OCI-LY3 (cell line): ENCODE measurements at regions not wholly inside any gene's neighbourhood (a gene's known extent, or its start where the extent isn't known, plus 50 kb on each side); places are given as distances from the start of the nearest gene placed in this dataset.

Experiments
- EZH2phosphoT487 ChIP-seq: fragments of 200-600 bp; shearing (Covaris generic); IDR thresholded peaks from 2 replicates; pipeline ENCODE4 v1.6.1; 2018; ENCODE audit warnings: antibody characterized with exemption, mixed run types, low read depth
- TF ChIP-seq, protein P1 (sequence below): fragments of 200-600, 300-600 bp; sonication (generic); IDR thresholded peaks from 2 replicates; pipeline ENCODE4 v1.5.1; 2014; ENCODE audit warnings: antibody characterized with exemption, low read length, low read depth

DNA sequence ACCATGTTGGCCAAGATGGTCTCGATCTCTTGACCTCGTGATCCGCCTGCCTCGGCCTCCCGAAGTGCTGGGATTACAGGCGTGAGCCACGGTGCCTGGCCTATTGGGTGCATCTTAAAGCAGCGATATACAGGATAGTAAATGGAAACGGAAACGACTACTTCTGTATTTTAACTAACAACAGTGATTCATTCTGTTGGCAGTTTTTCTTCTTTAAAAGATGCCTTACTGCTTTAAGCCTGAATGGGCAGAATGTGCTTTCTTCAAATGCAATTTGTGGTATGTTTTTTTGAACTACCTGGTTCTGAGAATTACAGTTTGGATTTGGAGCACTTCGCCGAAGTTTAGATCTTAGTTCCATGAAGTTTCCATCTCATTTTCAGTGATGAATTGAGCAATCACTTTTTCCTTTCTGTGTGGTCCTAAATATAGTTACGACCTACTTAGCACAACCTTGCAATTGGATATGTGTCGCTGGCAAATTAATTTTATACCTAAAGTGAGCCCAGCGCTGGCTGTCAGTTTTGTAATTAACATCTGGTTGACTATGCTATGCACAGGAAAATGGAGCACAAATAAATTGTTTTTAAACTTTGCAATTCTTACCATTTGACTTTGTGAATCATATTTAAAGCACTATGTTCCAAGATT is 53.6 kb upstream of the EIF5 start:
- TF ChIP-seq, protein P1, sequence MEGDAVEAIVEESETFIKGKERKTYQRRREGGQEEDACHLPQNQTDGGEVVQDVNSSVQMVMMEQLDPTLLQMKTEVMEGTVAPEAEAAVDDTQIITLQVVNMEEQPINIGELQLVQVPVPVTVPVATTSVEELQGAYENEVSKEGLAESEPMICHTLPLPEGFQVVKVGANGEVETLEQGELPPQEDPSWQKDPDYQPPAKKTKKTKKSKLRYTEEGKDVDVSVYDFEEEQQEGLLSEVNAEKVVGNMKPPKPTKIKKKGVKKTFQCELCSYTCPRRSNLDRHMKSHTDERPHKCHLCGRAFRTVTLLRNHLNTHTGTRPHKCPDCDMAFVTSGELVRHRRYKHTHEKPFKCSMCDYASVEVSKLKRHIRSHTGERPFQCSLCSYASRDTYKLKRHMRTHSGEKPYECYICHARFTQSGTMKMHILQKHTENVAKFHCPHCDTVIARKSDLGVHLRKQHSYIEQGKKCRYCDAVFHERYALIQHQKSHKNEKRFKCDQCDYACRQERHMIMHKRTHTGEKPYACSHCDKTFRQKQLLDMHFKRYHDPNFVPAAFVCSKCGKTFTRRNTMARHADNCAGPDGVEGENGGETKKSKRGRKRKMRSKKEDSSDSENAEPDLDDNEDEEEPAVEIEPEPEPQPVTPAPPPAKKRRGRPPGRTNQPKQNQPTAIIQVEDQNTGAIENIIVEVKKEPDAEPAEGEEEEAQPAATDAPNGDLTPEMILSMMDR, result no peak
- no peak for TF ChIP-seq EZH2phosphoT487
